Pancreas (tissue), 10 donors: ENCODE measurements at regions not wholly inside any gene's neighbourhood (a gene's known extent, or its start where the extent isn't known, plus 50 kb on each side); places are given as distances from the start of the nearest gene placed in this dataset.

Experiments
- ATAC-seq, 4 donors: fragments of 200-7000 bp; cut with Tn5 transposase; one replicate each; pipeline versions ENCODE4 v1.8.0 to v1.9.1; 2020; ENCODE audit warnings: mild to moderate bottlenecking in 4 of 4, moderate library complexity in 4 of 4
- DNase-seq, 6 donors: peaks; one replicate each; pipeline ENCODE4 v3.0.0-alpha.2; 2020
- FAIRE-seq: peaks from 2 replicates; lab custom pipeline; 2012; peaks lifted over from hg19 to GRCh38; lab: Jason Lieb, UNC
- H3K27ac ChIP-seq, 4 donors: fragments of 200-600 bp; sonication (generic); 1 replicate in 3 of 4; 2 replicates in 1 of 4; pipeline versions ENCODE4 v1.5.0 to v1.8.0; 2020
- H3K27me3 ChIP-seq, 4 donors: fragments of 200-600 bp; one replicate each; pipeline ENCODE4 v1.8.0; 2021
- H3K36me3 ChIP-seq, 3 donors: fragments of 200-600 bp; sonication (generic) in 1 of 3; one replicate each; pipeline versions ENCODE4 v1.5.0 to v1.8.0; 2020 to 2021
- H3K4me1 ChIP-seq, 3 donors: fragments of 200-600 bp; one replicate each; pipeline ENCODE4 v1.8.0; 2021
- H3K4me3 ChIP-seq, 4 donors: fragments of 200-600 bp; sonication (generic) in 2 of 4; one replicate each; pipeline versions ENCODE4 v1.5.0 to v1.8.0; 2020 to 2021
- H3K9me3 ChIP-seq, 4 donors: fragments of 200-600 bp; one replicate each; pipeline ENCODE4 v1.8.0; 2021
- CTCF ChIP-seq, 4 donors: fragments of 200-600 bp; sonication (generic) in 3 of 4; IDR thresholded peaks; one replicate each; pipeline versions ENCODE4 v1.5.0 to v1.8.0; 2021; ENCODE audit warnings: antibody characterized with exemption in 4 of 4
- WGBS, 2 donors: extraction: QIAGEN DNeasy Blood & Tissue Kit; methylation state at CpG; one replicate each; pipeline ENCODE4 v1.1.7; 2013; 5-methylcytosine and 5-hydroxymethylcytosine counted together
- intact Hi-C, 3 donors: fragments of 100-400 bp; cut with DNase I; formaldehyde crosslinking; loops; one replicate each; pipeline versions ENCODE4 v1.11.1 to v1.14.2; 2022
- donor health status: healthy with polysubstance abuse.
- donor health status: DM: no; HTN: no; CAD: no; lungs with moderate emphysema.
- donor health status: DM: no; HTN: no; CAD: no.
- donor health status: control.
- donor health status: control.
- donor health status: Bipolar disorder and iron deficiency.
- donor health status: DM: yes; HTN: yes; CAD: no.
- donor health status: DM: no; HTN: no; CAD: no.
- donor health status: DM: no; HTN: no; CAD: no.
- donor health status: DM: yes; HTN: yes; CAD: no.

GRCh38 chr17:13943909-13944308 lies 125.4 kb upstream of the COX10 start:
- ATAC-seq = no peak
- no peak for TF ChIP-seq CTCF (IDR thresholded peaks at IDR 0.05)
- WGBS, 2 donors = 38 to 67% methylated on average over 2 of the region's 2 CpGs
- Histone ChIP-seq H3K27me3 (no peaks in the 10 kb centered on the region), H3K9me3 (no peaks in the 10 kb centered on the region), H3K4me3 (no peak overlapping the region), H3K4me1 (no peaks in the 10 kb centered on the region), H3K36me3 (no peaks in the 10 kb centered on the region), H3K27ac (no peak overlapping the region)
- FAIRE-seq = no peak
- no peak for DNase-seq
- intact Hi-C loops = no loop called here

- TF ChIP-seq CTCF (IDR thresholded peaks at IDR 0.05) = no peak
- Histone ChIP-seq H3K9me3 (no peaks in the 10 kb centered on the region), H3K4me1 (no peaks in the 10 kb centered on the region), H3K36me3 (no peaks in the 10 kb centered on the region), H3K4me3 (no peak overlapping the region), H3K27me3 (no peaks in the 10 kb centered on the region), H3K27ac (no peak overlapping the region)
- intact Hi-C loops = no loop called here
- ATAC-seq (no peak), FAIRE-seq (no peak), DNase-seq (no peak)
- WGBS, 2 donors = 94 to 95% methylated on average over 6 of the region's 6 CpGs
These were observed 121.8 kb upstream of the COX10 start for GRCh38 chr17:13947499-13947898.

- no peak for TF ChIP-seq CTCF (IDR thresholded peaks at IDR 0.05)
- no peak for ATAC-seq
- WGBS, 2 donors = 35 to 39% methylated on average over 4 of the region's 4 CpGs
- H3K4me3 ChIP-seq = no peak overlapping the region
- H3K9me3 ChIP-seq = no peaks in the 10 kb centered on the region
- no peaks in the 10 kb centered on the region for H3K36me3 ChIP-seq
- H3K27ac ChIP-seq = no peak overlapping the region
- H3K27me3 ChIP-seq = no peaks in the 10 kb centered on the region
- H3K4me1 ChIP-seq = no peaks in the 10 kb centered on the region
- no peak for DNase-seq
- FAIRE-seq = no peak
- intact Hi-C loops = no loop called here
These were observed 117.1 kb upstream of the COX10 start for GRCh38 chr17:13952009-13952750.

GRCh38 chr17:13953841-13954240 lies 115.5 kb upstream of the COX10 start:
- intact Hi-C loops = no loop called here
- TF ChIP-seq CTCF (IDR thresholded peaks at IDR 0.05) = no peak
- H3K4me3 ChIP-seq = no peak overlapping the region
- no peak overlapping the region for H3K27ac ChIP-seq
- FAIRE-seq = no peak
- DNase-seq = no peak
- WGBS, 2 donors = 0% methylated on average over 1 of the region's 1 CpG
- no peaks in the 10 kb centered on the region for H3K4me1 ChIP-seq
- no peaks in the 10 kb centered on the region for H3K27me3 ChIP-seq
- H3K36me3 ChIP-seq = no peaks in the 10 kb centered on the region
- H3K9me3 ChIP-seq = no peaks in the 10 kb centered on the region
- ATAC-seq = no peak

- intact Hi-C loops = no loop called here
- no peaks in the 10 kb centered on the region for H3K4me1 ChIP-seq
- DNase-seq (no peak), ATAC-seq (no peak), FAIRE-seq (no peak)
- H3K27ac ChIP-seq = no peak overlapping the region
- H3K36me3 ChIP-seq = no peaks in the 10 kb centered on the region
- no peak for TF ChIP-seq CTCF (IDR thresholded peaks at IDR 0.05)
- 60 to 67% methylated on average over 3 of the region's 3 CpGs for WGBS, 2 donors
- no peaks in the 10 kb centered on the region for H3K9me3 ChIP-seq
- no peak overlapping the region for H3K4me3 ChIP-seq
- no peaks in the 10 kb centered on the region for H3K27me3 ChIP-seq
These were observed 111.7 kb upstream of the COX10 start for GRCh38 chr17:13957636-13958035.
